Activated CD4-positive, alpha-beta memory T cell treated with anti-CD3 and anti-CD28 coated beads, Interleukin-2, amount 10 ng/mL, durations not matched to agents 7 days and 5 days (primary cell): ENCODE measurements at regions not wholly inside any gene's neighbourhood (a gene's known extent, or its start where the extent isn't known, plus 50 kb on each side); places are given as distances from the start of the nearest gene placed in this dataset.

ENCODE experiments used
- CTCF ChIA-PET: fragments of 350-600 bp; sonication (Branson Sonifier 250); formaldehyde crosslinking; loops from one replicate; lab custom pipeline; 2021; ENCODE audit warnings: antibody characterized with exemption, inconsistent platforms; lab: Charles Lee
- POLR2A ChIA-PET: fragments of 350-600 bp; sonication (Branson Sonifier 250); formaldehyde crosslinking; loops from one replicate; lab custom pipeline; 2021; ENCODE audit warnings: antibody characterized with exemption; lab: Charles Lee
- DNase-seq: peaks from one replicate; pipeline ENCODE4 v3.0.0-alpha.2; 2020
- H3K27ac Mint-ChIP-seq: one replicate; pipeline ENCODE4 v1.8.0; 2021; ENCODE audit warnings: mild to moderate bottlenecking, mixed read lengths
- H3K27me3 Mint-ChIP-seq: one replicate; pipeline ENCODE4 v1.8.0; 2021; ENCODE audit warnings: mixed read lengths
- H3K36me3 Mint-ChIP-seq: one replicate; pipeline ENCODE4 v1.8.0; 2021; ENCODE audit warnings: low read depth, mixed read lengths
- H3K4me1 Mint-ChIP-seq: one replicate; pipeline ENCODE4 v1.8.0; 2021; ENCODE audit warnings: mixed read lengths
- H3K4me3 Mint-ChIP-seq: one replicate; pipeline ENCODE4 v1.8.0; 2021; ENCODE audit warnings: mild to moderate bottlenecking, mixed read lengths
- H3K9me3 Mint-ChIP-seq: one replicate; pipeline ENCODE4 v1.8.0; 2021; ENCODE audit warnings: mixed read lengths

- POLR2A ChIA-PET: no interaction called here
- CTCF ChIA-PET: interaction anchor here (1.4 kb wide), 1 partner anchor 17 kb away, joined by 5 read pairs; no protein-coding TSS in a partner anchor
- no peaks in the 10 kb centered on the region for H3K4me1 Mint-ChIP-seq
- H3K27me3 Mint-ChIP-seq: peaks cover 9% of the 10 kb centered on the region
- H3K4me3 Mint-ChIP-seq: no peak overlapping the region
- no peak for DNase-seq
- no peaks in the 10 kb centered on the region for H3K36me3 Mint-ChIP-seq
- no peaks in the 10 kb centered on the region for H3K9me3 Mint-ChIP-seq
- H3K27ac Mint-ChIP-seq: no peak overlapping the region
Measured at GRCh38 chr10:117740691-117741222, 198.2 kb downstream of the EMX2 start.

GRCh38 chr10:117741524-117741923 is 199.0 kb downstream of the EMX2 start:
- DNase-seq: no peak
- H3K4me3 Mint-ChIP-seq: no peak overlapping the region
- ChIA-PET CTCF (interaction anchor here (0.5 to 1.4 kb wide), 2 partner anchors 17 to 807 kb away, joined by 3 to 5 read pairs; no protein-coding TSS in a partner anchor), POLR2A (no interaction called here)
- H3K9me3 Mint-ChIP-seq: no peaks in the 10 kb centered on the region
- no peak overlapping the region for H3K27ac Mint-ChIP-seq
- H3K27me3 Mint-ChIP-seq: peaks cover 4% of the 10 kb centered on the region
- H3K36me3 Mint-ChIP-seq: no peaks in the 10 kb centered on the region
- no peaks in the 10 kb centered on the region for H3K4me1 Mint-ChIP-seq

- Mint-ChIP-seq H3K27ac (no peak overlapping the region), H3K36me3 (no peaks in the 10 kb centered on the region), H3K4me1 (no peaks in the 10 kb centered on the region), H3K27me3 (no peaks in the 10 kb centered on the region), H3K4me3 (no peak overlapping the region), H3K9me3 (no peaks in the 10 kb centered on the region)
- no peak for DNase-seq
- ChIA-PET CTCF (no interaction called here), POLR2A (no interaction called here)
Measured at GRCh38 chr10:117743509-117743908, 201.0 kb downstream of the EMX2 start.

- no peaks in the 10 kb centered on the region for H3K4me1 Mint-ChIP-seq
- no peak overlapping the region for H3K27ac Mint-ChIP-seq
- H3K36me3 Mint-ChIP-seq: no peaks in the 10 kb centered on the region
- DNase-seq: no peak
- no peaks in the 10 kb centered on the region for H3K27me3 Mint-ChIP-seq
- ChIA-PET POLR2A (no interaction called here), CTCF (no interaction called here)
- no peak overlapping the region for H3K4me3 Mint-ChIP-seq
- no peaks in the 10 kb centered on the region for H3K9me3 Mint-ChIP-seq
Measured at GRCh38 chr10:117745301-117745700, 202.8 kb downstream of the EMX2 start.

GRCh38 chr10:117746541-117747448 is 204.2 kb downstream of the EMX2 start:
- H3K27me3 Mint-ChIP-seq: no peaks in the 10 kb centered on the region
- H3K9me3 Mint-ChIP-seq: no peaks in the 10 kb centered on the region
- POLR2A ChIA-PET: no interaction called here
- DNase-seq: no peak
- H3K4me1 Mint-ChIP-seq: no peaks in the 10 kb centered on the region
- H3K4me3 Mint-ChIP-seq: no peak overlapping the region
- H3K36me3 Mint-ChIP-seq: no peaks in the 10 kb centered on the region
- no peak overlapping the region for H3K27ac Mint-ChIP-seq
- CTCF ChIA-PET: no interaction called here

GRCh38 chr10:117747636-117748035 is 205.1 kb downstream of the EMX2 start:
- POLR2A ChIA-PET: no interaction called here
- H3K36me3 Mint-ChIP-seq: no peaks in the 10 kb centered on the region
- DNase-seq: no peak
- CTCF ChIA-PET: no interaction called here
- H3K9me3 Mint-ChIP-seq: no peaks in the 10 kb centered on the region
- H3K27me3 Mint-ChIP-seq: no peaks in the 10 kb centered on the region
- no peak overlapping the region for H3K4me3 Mint-ChIP-seq
- H3K4me1 Mint-ChIP-seq: no peaks in the 10 kb centered on the region
- no peak overlapping the region for H3K27ac Mint-ChIP-seq

GRCh38 chr10:117748058-117748457 is 205.5 kb downstream of the EMX2 start:
- CTCF ChIA-PET: no interaction called here
- DNase-seq: no peak
- Mint-ChIP-seq H3K27me3 (no peaks in the 10 kb centered on the region), H3K4me1 (no peaks in the 10 kb centered on the region), H3K9me3 (no peaks in the 10 kb centered on the region), H3K36me3 (no peaks in the 10 kb centered on the region), H3K27ac (no peak overlapping the region), H3K4me3 (no peak overlapping the region)
- POLR2A ChIA-PET: no interaction called here

GRCh38 chr10:117750616-117751015 is 208.1 kb downstream of the EMX2 start:
- CTCF ChIA-PET: no interaction called here
- H3K9me3 Mint-ChIP-seq: no peaks in the 10 kb centered on the region

GRCh38 chr10:117751259-117751658 is 208.7 kb downstream of the EMX2 start:
- CTCF ChIA-PET: no interaction called here
- H3K4me3 Mint-ChIP-seq: no peak overlapping the region
- no peaks in the 10 kb centered on the region for H3K9me3 Mint-ChIP-seq
- H3K4me1 Mint-ChIP-seq: no peaks in the 10 kb centered on the region
- no peaks in the 10 kb centered on the region for H3K36me3 Mint-ChIP-seq
- no peak for DNase-seq
- H3K27ac Mint-ChIP-seq: no peak overlapping the region
- no peaks in the 10 kb centered on the region for H3K27me3 Mint-ChIP-seq
- POLR2A ChIA-PET: no interaction called here

More at GRCh38 chr10:117750616-117751015, 208.1 kb downstream of the EMX2 start:
- no peak overlapping the region for H3K27ac Mint-ChIP-seq
- H3K4me3 Mint-ChIP-seq: no peak overlapping the region
- H3K4me1 Mint-ChIP-seq: no peaks in the 10 kb centered on the region
- no peaks in the 10 kb centered on the region for H3K36me3 Mint-ChIP-seq
- POLR2A ChIA-PET: no interaction called here
- DNase-seq: no peak
- no peaks in the 10 kb centered on the region for H3K27me3 Mint-ChIP-seq

- no peak overlapping the region for H3K27ac Mint-ChIP-seq
- no peaks in the 10 kb centered on the region for H3K27me3 Mint-ChIP-seq
- H3K4me1 Mint-ChIP-seq: no peaks in the 10 kb centered on the region
- H3K9me3 Mint-ChIP-seq: no peaks in the 10 kb centered on the region
- H3K4me3 Mint-ChIP-seq: no peak overlapping the region
- ChIA-PET CTCF (no interaction called here), POLR2A (interaction anchor here (0.5 kb wide), 1 partner anchor 492 kb away, joined by 3 read pairs; no protein-coding TSS in a partner anchor)
- H3K36me3 Mint-ChIP-seq: no peaks in the 10 kb centered on the region
- DNase-seq: no peak
Measured at GRCh38 chr10:117752103-117752502, 209.6 kb downstream of the EMX2 start.

GRCh38 chr10:117754770-117755658 is 212.5 kb downstream of the EMX2 start:
- H3K27me3 Mint-ChIP-seq: no peaks in the 10 kb centered on the region
- H3K36me3 Mint-ChIP-seq: no peaks in the 10 kb centered on the region
- no peak for DNase-seq
- no peaks in the 10 kb centered on the region for H3K9me3 Mint-ChIP-seq
- no peak overlapping the region for H3K27ac Mint-ChIP-seq
- H3K4me1 Mint-ChIP-seq: no peaks in the 10 kb centered on the region
- H3K4me3 Mint-ChIP-seq: no peak overlapping the region
- POLR2A ChIA-PET: no interaction called here
- CTCF ChIA-PET: no interaction called here

GRCh38 chr10:117755659-117756014 is 213.1 kb downstream of the EMX2 start:
- ChIA-PET CTCF (no interaction called here), POLR2A (no interaction called here)
- Mint-ChIP-seq H3K4me1 (no peaks in the 10 kb centered on the region), H3K27ac (no peak overlapping the region), H3K27me3 (peaks cover 1% of the 10 kb centered on the region), H3K4me3 (no peak overlapping the region), H3K36me3 (no peaks in the 10 kb centered on the region), H3K9me3 (no peaks in the 10 kb centered on the region)
- no peak for DNase-seq

- POLR2A ChIA-PET: no interaction called here
- CTCF ChIA-PET: no interaction called here
- no peak for DNase-seq
- Mint-ChIP-seq H3K27me3 (peaks cover 3% of the 10 kb centered on the region), H3K9me3 (no peaks in the 10 kb centered on the region), H3K36me3 (no peaks in the 10 kb centered on the region), H3K4me1 (no peaks in the 10 kb centered on the region), H3K4me3 (no peak overlapping the region), H3K27ac (no peak overlapping the region)
Measured at GRCh38 chr10:117757086-117757720, 214.7 kb downstream of the EMX2 start.
